ENCODE measurements at regions not wholly inside any gene's neighbourhood (a gene's known extent, or its start where the extent isn't known, plus 50 kb on each side); places are given as distances from the start of the nearest gene placed in this dataset.

DNA sequence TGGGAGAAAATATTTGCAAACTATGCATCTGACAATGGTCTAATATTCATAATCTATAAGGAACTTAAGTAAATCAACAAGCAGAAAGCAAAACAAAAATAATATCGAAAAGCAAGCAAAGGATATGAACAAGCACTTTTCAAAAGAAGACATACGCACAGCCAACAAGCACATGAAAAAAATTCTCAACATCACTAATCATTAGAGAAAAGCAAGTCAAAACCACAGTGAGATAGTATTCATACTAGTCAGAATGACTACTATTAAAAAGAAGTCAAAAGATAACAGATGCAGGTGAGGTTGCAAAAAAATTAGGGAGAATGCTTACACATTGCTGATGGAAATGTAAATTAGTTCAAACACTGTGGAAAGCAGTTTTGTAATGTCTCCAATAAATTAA is 410.2 kb downstream of the MMUT start:
- TF ChIP-seq, protein P1, sequence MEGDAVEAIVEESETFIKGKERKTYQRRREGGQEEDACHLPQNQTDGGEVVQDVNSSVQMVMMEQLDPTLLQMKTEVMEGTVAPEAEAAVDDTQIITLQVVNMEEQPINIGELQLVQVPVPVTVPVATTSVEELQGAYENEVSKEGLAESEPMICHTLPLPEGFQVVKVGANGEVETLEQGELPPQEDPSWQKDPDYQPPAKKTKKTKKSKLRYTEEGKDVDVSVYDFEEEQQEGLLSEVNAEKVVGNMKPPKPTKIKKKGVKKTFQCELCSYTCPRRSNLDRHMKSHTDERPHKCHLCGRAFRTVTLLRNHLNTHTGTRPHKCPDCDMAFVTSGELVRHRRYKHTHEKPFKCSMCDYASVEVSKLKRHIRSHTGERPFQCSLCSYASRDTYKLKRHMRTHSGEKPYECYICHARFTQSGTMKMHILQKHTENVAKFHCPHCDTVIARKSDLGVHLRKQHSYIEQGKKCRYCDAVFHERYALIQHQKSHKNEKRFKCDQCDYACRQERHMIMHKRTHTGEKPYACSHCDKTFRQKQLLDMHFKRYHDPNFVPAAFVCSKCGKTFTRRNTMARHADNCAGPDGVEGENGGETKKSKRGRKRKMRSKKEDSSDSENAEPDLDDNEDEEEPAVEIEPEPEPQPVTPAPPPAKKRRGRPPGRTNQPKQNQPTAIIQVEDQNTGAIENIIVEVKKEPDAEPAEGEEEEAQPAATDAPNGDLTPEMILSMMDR (IDR thresholded peaks at IDR 0.05): no peak
- TF ChIP-seq POLR2A (IDR thresholded peaks at IDR 0.05): no peak
